IMR-90 (cell line): ENCODE measurements at regions not wholly inside any gene's neighbourhood (a gene's known extent, or its start where the extent isn't known, plus 50 kb on each side); places are given as distances from the start of the nearest gene placed in this dataset.

Experiments
- BHLHE40 ChIP-seq: fragments of 150-350 bp; IDR thresholded peaks from 2 replicates; pipeline ENCODE4 v1.6.1; 2016; ENCODE audit warnings: mild to moderate bottlenecking, low read depth, low read length
- MAZ ChIP-seq: IDR thresholded peaks from 2 replicates; pipeline ENCODE4 v1.6.1; 2012; ENCODE audit warnings: low read depth, mild to moderate bottlenecking, low read length, improper control_type of control experiment, moderate library complexity, borderline replicate concordance
- POLR2A ChIP-seq: IDR thresholded peaks from 2 replicates; pipeline ENCODE4 v1.6.1; 2012; ENCODE audit warnings: mild to moderate bottlenecking, low read depth, low read length
- SMC3 ChIP-seq: fragments of 150-350 bp; IDR thresholded peaks from 2 replicates; pipeline ENCODE4 v1.6.1; 2016; ENCODE audit warnings: low read depth, mild to moderate bottlenecking, antibody characterized with exemption, low read length, moderate library complexity
- TF ChIP-seq, protein P1 (sequence below): conservative IDR thresholded peaks from 2 replicates; pipeline ENCODE4 v1.5.1; 2012; ENCODE audit warnings: mild to moderate bottlenecking, low read depth, low read length, improper control_type of control experiment
- TF ChIP-seq, protein P2 (sequence below): fragments of 150-350 bp; IDR thresholded peaks from 2 replicates; pipeline ENCODE4 v1.6.1; 2017; ENCODE audit warnings: mild to moderate bottlenecking, antibody characterized with exemption, low read length, low read depth

DNA sequence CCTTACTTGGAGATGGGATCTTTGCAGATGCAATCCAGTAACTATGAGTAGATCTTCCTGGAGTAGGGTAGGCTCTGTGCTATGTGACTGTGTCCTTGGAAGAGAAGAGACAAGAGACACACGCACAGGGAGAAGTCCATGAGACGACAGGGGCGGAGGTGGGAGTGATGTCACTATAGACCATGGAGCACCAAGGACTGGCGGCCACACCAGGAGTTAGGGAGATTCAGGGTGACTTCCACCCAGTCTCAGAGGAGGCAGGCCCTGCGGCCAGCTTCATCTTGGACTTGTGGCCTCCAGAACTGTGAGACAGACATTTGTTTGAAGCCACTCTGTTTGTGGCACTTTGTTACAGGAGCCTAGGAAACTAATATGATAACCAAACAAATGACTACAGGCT, 177.8 kb downstream of the INHBB start:
- TF ChIP-seq, protein P1, sequence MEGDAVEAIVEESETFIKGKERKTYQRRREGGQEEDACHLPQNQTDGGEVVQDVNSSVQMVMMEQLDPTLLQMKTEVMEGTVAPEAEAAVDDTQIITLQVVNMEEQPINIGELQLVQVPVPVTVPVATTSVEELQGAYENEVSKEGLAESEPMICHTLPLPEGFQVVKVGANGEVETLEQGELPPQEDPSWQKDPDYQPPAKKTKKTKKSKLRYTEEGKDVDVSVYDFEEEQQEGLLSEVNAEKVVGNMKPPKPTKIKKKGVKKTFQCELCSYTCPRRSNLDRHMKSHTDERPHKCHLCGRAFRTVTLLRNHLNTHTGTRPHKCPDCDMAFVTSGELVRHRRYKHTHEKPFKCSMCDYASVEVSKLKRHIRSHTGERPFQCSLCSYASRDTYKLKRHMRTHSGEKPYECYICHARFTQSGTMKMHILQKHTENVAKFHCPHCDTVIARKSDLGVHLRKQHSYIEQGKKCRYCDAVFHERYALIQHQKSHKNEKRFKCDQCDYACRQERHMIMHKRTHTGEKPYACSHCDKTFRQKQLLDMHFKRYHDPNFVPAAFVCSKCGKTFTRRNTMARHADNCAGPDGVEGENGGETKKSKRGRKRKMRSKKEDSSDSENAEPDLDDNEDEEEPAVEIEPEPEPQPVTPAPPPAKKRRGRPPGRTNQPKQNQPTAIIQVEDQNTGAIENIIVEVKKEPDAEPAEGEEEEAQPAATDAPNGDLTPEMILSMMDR, result no peak
- TF ChIP-seq POLR2A (no peak), MAZ (no peak), SMC3 (no peak), BHLHE40 (no peak)
- TF ChIP-seq, protein P2, sequence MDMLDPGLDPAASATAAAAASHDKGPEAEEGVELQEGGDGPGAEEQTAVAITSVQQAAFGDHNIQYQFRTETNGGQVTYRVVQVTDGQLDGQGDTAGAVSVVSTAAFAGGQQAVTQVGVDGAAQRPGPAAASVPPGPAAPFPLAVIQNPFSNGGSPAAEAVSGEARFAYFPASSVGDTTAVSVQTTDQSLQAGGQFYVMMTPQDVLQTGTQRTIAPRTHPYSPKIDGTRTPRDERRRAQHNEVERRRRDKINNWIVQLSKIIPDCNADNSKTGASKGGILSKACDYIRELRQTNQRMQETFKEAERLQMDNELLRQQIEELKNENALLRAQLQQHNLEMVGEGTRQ, result no peak
